ENCODE measurements at regions not wholly inside any gene's neighbourhood (a gene's known extent, or its start where the extent isn't known, plus 50 kb on each side); places are given as distances from the start of the nearest gene placed in this dataset.

GRCh38 chr6:133623621-133624020 lies 265.3 kb upstream of the TCF21 start:
- no peak for DNase-seq (ENCODE audit: low spot score)
- Histone ChIP-seq H3K27ac (ENCODE audit: low read depth, low read length, poor library complexity, severe bottlenecking) (no peak overlapping the region), H3K4me1 (ENCODE audit: insufficient read depth, low read length, poor library complexity, severe bottlenecking) (no peaks in the 10 kb centered on the region), H3K27me3 (replicated peaks; ENCODE audit: insufficient read depth, low read depth, low read length, poor library complexity) (peaks cover 81% of the 10 kb centered on the region), H3K36me3 (ENCODE audit: insufficient read depth, low read length, poor library complexity, severe bottlenecking) (no peaks in the 10 kb centered on the region), H3K9me3 (ENCODE audit: low read depth, low read length, poor library complexity, severe bottlenecking) (no peaks in the 10 kb centered on the region), H3K4me3 (ENCODE audit: low read depth, low read length, poor library complexity, severe bottlenecking) (no peak overlapping the region)
- no peak for TF ChIP-seq CTCF (conservative IDR thresholded peaks at IDR 0.05; ENCODE audit: low read depth, low read length)
- no peak for TF ChIP-seq EZH2 (IDR thresholded peaks at IDR 0.05; ENCODE audit: borderline replicate concordance, low read depth, low read length, poor library complexity, severe bottlenecking)
- POLR2A ChIA-PET (ENCODE audit: low non-redundant PET), result no interaction called here
- CTCF ChIA-PET, result no interaction called here
- BruUV-seq (replicated peaks), result no TSS peak
- intact Hi-C loops (cut with micrococcal nuclease; ENCODE audit: unreplicated experiment), result no loop called here

GRCh38 chr6:133626096-133626666 lies 262.7 kb upstream of the TCF21 start:
- H3K9me3 ChIP-seq (ENCODE audit: low read depth, low read length, poor library complexity, severe bottlenecking), result no peaks in the 10 kb centered on the region
- ChIA-PET POLR2A (ENCODE audit: low non-redundant PET) (no interaction called here), CTCF (no interaction called here)
- peaks cover 93% of the 10 kb centered on the region for H3K27me3 ChIP-seq (replicated peaks; ENCODE audit: insufficient read depth, low read depth, low read length, poor library complexity)
- intact Hi-C loops (cut with micrococcal nuclease; ENCODE audit: unreplicated experiment), result no loop called here
- TF ChIP-seq EZH2 (IDR thresholded peaks at IDR 0.05; ENCODE audit: borderline replicate concordance, low read depth, low read length, poor library complexity, severe bottlenecking) (no peak), CTCF (conservative IDR thresholded peaks at IDR 0.05; ENCODE audit: low read depth, low read length) (no peak)
- no peak for DNase-seq (ENCODE audit: low spot score)
- no TSS peak for BruUV-seq (replicated peaks)
- no peak overlapping the region for H3K4me3 ChIP-seq (ENCODE audit: low read depth, low read length, poor library complexity, severe bottlenecking)
- peaks cover 9% of the 10 kb centered on the region for H3K4me1 ChIP-seq (ENCODE audit: insufficient read depth, low read length, poor library complexity, severe bottlenecking)
- H3K36me3 ChIP-seq (ENCODE audit: insufficient read depth, low read length, poor library complexity, severe bottlenecking), result no peaks in the 10 kb centered on the region
- no peak overlapping the region for H3K27ac ChIP-seq (ENCODE audit: low read depth, low read length, poor library complexity, severe bottlenecking)

- intact Hi-C loops (cut with micrococcal nuclease; ENCODE audit: unreplicated experiment), result no loop called here
- TF ChIP-seq CTCF (conservative IDR thresholded peaks at IDR 0.05; ENCODE audit: low read depth, low read length) (no peak), EZH2 (IDR thresholded peaks at IDR 0.05; ENCODE audit: borderline replicate concordance, low read depth, low read length, poor library complexity, severe bottlenecking) (no peak)
- ChIA-PET CTCF (no interaction called here), POLR2A (ENCODE audit: low non-redundant PET) (no interaction called here)
- Histone ChIP-seq H3K27me3 (replicated peaks; ENCODE audit: insufficient read depth, low read depth, low read length, poor library complexity) (peaks cover 93% of the 10 kb centered on the region), H3K27ac (ENCODE audit: low read depth, low read length, poor library complexity, severe bottlenecking) (no peak overlapping the region), H3K4me1 (ENCODE audit: insufficient read depth, low read length, poor library complexity, severe bottlenecking) (peaks cover 9% of the 10 kb centered on the region), H3K36me3 (ENCODE audit: insufficient read depth, low read length, poor library complexity, severe bottlenecking) (no peaks in the 10 kb centered on the region), H3K9me3 (ENCODE audit: low read depth, low read length, poor library complexity, severe bottlenecking) (no peaks in the 10 kb centered on the region), H3K4me3 (ENCODE audit: low read depth, low read length, poor library complexity, severe bottlenecking) (no peak overlapping the region)
- no TSS peak for BruUV-seq (replicated peaks)
- DNase-seq (ENCODE audit: low spot score), result no peak
These were observed 258.9 kb upstream of the TCF21 start for GRCh38 chr6:133629970-133630369.
